Left renal cortex interstitium (tissue), 4 donors: ENCODE measurements at regions not wholly inside any gene's neighbourhood (a gene's known extent, or its start where the extent isn't known, plus 50 kb on each side); places are given as distances from the start of the nearest gene placed in this dataset.

Experiments
- DNase-seq, 4 donors: peaks; one replicate each; pipeline ENCODE4 v3.0.0-alpha.2; 2013; ENCODE audit warnings: low read depth in 4 of 4, low spot score in 2 of 4, missing footprints in 1 of 4

GRCh38 chr17:13735861-13736260 lies 134.1 kb upstream of the HS3ST3A1 start:
- DNase-seq = no peak

GRCh38 chr17:13736916-13737315 lies 135.2 kb upstream of the HS3ST3A1 start:
- DNase-seq = no peak

GRCh38 chr17:13740686-13741085 lies 139.0 kb upstream of the HS3ST3A1 start:
- DNase-seq = no peak

DNA sequence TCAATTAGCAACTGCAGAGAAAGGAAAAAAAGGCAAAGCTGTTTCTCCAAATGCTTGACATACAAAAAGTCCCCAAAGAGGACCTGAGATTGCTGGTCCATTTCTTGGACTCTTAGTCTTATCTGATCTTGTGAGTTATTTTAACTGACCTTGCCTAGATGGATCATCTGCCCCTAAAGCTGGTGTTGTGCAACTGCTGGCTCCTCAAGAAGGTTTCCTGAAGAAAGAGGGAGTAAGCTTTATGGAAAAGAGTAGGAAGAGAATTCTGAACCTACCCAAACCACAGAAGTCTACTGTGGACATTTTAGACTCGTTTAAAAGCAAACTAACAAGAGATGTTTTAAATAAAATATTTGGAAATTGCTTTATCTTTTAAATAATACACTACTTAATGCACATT lies 140.0 kb upstream of the HS3ST3A1 start:
- no peak for DNase-seq

DNA sequence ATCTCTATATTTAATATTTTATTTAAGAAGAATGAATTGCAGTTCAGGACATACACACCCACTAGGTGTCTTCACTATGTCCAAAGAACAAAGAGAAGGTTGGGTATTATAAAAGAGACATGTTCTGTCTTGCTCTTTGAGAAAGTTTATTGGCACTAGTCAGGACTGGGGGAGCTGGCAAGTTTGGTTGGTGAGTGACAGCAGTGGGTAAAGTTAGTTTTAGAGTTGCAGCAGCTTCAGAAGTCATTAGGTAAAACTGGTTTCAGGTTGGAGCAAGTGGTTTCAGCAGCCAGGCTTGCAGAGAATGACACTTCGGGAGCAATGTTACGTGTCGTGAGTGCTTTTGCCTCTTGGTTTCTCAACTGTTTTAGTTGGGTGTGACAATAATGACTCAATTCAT lies 142.2 kb upstream of the HS3ST3A1 start:
- DNase-seq = no peak

GRCh38 chr17:13746404-13746803 lies 144.7 kb upstream of the HS3ST3A1 start:
- DNase-seq = no peak

DNA sequence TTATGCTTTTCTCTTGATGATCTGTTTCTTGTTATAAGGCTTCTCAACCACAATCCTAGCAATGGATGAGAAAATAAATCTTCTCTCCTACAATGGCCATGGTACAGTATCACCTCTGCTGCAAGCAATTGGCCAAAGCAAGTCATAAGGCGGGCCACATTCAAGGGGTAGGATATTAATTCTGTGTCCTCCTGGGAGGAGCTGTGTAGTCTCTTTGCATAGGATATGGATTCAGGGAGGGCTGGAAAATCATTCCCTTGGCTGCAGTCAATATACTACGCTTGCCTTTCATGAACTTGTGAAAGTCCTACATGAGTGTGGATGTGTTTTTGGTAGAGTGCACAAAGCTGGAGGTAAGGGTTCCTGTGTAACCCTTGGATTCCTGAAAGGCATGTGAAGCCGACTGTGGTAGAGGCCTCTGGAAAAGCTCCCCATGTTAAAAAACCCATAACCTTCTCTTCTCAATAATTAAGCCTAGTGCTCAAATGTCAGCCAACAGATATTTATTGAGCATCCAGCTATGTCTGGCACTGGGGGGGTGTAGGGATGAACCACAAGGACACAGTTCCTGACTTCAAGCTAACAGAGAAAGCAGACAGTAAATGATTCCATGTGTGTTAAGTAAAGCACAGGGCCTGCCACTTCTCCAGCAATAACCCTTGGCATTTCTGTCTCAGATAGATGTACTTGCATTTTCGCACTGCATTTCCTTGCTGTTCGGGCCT lies 147.6 kb upstream of the HS3ST3A1 start:
- DNase-seq = no peak

DNA sequence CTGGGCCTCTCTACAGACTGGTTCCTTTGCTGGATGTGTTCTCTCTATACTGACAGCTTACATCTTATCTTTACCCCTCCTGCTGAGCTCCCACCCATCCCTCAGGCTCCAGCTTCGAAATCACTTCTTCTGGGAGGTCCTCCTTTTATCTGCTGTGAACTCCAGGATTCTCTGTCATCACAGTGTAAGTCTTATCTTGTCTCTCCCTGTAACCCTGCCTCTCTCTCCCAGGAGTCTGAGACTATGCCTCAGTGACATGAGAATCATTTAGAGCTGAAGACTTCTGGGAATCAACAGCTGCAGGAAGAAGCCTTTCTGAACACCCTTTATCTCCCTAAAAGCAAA lies 148.1 kb upstream of the HS3ST3A1 start:
- DNase-seq = no peak

DNA sequence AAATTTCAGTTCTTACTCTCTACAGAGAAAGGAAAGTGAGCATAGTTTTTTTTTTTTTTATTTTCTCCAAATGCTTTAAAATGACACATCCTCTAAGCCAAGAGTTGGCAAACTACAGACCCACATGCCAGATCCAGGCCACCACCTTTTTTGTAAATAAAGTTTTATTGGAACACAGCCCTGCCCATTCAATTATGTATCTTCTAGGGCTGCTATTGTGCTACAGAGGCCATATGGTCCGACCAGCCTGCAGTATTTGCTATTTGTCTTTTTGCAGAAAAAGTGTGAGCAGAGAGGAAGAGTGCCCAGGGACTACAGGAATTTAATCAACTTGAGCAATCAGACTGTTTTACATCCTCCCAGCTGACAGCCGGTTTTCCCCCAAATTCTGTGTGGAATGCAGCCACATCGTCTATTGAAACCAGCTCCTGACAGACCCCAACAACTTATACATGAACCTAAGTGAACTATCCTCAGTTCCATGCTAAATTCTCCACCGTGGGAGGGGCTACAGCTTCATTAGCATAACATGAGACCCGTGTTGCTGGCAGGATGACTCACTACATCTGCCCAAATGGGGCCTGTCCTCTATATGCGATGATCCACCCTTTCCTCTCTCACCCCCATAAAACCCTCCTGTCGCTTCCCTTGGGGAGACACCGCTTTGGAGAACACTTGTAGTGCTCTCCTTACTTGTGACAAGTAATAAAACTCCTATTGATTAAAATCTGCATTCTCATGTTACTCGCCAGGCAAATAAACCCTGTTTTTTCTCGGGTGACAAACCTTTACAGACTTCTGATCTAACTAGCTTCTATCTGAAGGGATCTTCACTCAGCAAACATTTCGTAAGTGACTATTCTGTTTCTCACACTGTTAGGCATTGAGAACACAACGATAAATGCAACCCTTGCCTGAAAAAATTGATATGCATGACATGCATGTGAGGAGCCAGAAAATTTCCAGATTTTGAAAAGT lies 149.4 kb upstream of the HS3ST3A1 start:
- no peak for DNase-seq

DNA sequence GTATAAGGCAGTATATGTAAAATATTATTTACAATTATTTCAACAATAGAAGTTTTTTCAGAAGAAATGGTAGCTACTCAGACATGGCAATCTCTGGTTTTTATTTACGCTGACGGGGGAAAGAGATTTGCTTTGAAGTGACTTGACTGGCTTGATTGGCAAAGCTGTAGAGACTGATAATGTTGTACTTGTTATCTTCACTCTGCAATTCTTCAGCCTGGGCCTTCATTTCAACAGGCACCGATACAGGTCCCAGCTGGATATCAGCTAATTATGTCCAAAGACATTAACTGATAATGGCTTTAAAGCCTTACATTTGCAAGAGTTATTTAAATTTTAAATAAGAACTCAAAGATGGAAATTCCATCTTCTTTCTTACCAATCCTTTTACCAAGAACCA lies 151.4 kb upstream of the HS3ST3A1 start:
- DNase-seq = no peak

DNA sequence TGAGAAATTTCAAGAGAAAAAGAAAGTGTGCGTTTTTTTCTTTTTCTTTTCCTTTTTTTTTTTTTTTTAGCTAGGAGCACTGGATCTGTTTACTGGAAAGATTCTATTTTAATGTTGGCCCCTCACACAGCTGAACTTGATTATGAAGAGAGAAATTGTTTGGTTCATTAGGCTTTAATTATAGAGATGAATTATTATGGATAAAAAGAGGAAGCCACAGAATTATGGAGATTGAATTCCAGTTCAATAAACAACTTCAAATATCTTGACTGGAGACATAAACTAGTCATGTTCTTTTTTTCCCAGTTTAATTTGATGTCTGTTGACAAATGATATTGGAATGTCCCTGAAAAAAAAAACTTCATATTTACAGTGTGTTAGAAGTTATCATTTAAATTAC lies 152.0 kb upstream of the HS3ST3A1 start:
- DNase-seq = no peak

DNA sequence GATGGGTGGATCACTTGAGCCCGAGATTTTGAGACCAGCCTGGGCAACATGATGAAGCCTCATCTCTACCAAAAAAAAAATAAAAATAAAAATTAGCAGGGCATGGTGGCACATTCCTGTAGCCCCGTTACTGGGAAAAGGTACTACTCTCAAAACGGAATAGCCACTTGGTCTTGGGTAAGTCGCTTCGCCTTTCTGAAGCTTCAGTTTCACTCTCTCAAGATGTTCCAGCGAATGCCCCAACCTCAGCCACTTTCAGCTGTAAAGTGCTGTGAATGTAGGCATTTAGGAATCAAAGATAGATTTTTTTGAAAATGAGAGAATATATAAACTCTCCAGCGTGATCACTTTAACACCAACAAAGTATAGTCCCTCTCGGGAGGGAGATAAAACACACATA lies 154.1 kb upstream of the HS3ST3A1 start:
- no peak for DNase-seq

DNA sequence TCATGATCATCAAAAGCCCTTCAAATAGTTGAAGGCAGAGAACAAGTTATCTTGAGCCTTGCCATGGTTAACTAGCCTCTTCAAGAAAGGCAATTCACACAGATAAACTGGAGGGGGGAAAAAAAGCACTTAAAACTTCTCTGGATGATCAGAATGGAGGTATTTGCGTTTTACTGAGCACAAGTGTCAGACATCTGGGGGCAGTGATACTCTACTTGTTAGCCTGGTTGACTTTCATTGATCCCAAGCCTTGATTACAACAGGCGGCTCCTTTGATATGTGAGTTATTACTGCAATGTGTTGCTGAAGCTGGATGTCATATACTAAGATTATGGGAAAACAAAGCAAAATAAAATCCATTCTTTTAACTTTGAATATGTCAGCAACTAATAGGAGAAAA lies 155.0 kb upstream of the HS3ST3A1 start:
- no peak for DNase-seq

GRCh38 chr17:13757871-13758270 lies 156.1 kb upstream of the HS3ST3A1 start:
- DNase-seq = no peak

DNA sequence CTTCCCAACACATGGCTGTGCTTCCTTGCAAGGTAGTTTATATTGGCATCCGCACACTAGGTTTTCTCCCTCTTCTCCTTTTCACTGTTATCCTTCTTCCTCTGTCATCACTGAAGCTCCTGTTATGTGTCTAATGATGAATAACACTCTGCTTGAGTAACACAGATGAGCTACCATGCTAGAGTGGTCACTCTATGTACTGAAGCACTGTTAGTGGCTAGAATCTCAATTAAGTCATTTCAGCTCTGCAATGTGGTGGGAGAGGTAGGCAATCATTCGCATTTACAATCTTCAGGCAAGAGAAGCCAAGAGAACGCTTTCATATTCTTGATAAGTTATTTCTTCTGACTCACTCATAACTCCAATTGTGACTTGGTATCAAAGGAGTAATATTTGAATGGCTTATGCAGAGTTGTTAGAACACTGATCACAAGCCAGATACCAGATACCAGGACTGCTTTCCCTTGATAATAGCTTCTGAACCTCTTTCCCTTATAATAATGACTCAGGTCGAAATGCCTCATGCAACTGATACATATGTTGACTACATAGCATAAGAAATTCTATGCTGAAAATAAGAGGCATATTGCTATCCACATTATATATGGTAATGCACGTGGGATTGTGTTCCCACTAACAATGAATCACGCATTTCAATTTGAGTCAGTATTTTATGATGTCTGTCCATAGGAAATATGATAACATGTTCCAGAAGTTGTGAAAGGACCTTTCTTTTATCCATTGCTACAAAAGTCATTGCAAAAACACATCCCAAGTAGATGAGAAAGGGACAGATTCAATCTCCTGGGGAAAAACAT lies 158.0 kb upstream of the HS3ST3A1 start:
- DNase-seq = no peak

GRCh38 chr17:13761038-13761603 lies 159.4 kb upstream of the HS3ST3A1 start:
- no peak for DNase-seq

DNA sequence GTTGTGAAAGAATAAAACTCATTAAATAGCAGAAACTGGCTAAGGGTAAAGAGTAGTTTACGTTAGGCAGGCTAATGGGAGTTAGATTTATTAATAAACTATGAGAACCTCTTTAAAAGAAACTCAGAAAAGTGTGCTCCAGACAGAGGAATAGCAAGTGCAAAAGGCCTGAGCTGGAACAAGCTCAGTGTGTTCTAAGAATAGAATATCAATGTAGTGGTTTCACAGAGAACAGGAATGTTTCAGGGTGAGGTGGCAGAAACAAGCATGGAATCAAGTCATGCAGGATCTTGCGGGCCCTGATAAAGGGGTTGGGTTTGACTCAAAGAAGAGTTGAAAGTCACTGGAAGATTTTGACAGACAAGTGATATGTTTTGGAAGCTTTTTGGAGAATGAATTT lies 164.0 kb upstream of the HS3ST3A1 start:
- DNase-seq = no peak

DNA sequence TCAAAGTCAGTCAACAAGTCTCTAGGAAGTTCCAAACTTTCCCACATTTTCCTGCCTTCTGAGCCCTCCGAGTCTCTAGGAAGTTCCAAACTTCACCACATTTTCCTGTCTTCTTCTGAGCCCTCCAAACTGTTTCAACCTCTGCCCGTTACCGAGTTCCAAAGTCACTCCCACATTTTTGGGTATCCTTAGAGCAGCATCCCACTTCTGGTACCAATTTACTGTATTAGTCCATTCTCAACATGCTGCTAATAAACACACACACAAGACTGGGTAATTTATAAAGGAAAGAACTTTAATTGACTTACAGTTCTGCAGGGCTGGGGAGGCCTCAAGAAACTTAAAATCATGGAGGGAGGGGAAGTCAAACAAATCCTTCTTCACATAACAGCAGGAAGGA lies 169.0 kb upstream of the HS3ST3A1 start:
- DNase-seq = no peak

- DNase-seq = no peak
These were observed 173.7 kb upstream of the HS3ST3A1 start for GRCh38 chr17:13775450-13775849.

DNA sequence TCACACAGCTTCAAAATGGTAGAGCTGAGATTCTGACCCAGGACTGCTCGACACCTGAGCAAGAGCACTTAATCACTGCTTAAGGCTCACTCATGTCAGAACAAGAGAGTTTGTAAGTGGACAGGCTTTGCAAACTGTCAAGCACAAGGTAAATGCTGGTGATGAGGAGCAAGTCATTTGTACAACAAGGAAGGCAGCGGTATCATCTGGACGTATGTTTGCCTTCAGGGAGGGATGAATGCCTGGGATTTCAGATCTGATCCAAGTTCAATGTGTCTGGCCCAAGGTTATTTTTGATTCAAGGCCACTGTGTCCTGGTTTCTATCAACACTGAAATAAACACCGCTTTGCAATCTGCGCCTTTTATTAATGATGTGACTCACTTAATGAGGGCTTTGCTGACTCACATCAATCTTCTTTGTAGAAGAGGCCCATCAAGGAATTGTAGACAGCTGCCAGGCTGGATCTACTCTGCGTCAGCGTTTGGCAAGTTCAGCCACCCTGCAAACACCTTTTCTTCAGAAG lies 174.4 kb upstream of the HS3ST3A1 start:
- DNase-seq = no peak

- no peak for DNase-seq
These were observed 175.3 kb upstream of the HS3ST3A1 start for GRCh38 chr17:13777003-13777402.
